ENCODE measurements at regions not wholly inside any gene's neighbourhood (a gene's known extent, or its start where the extent isn't known, plus 50 kb on each side); places are given as distances from the start of the nearest gene placed in this dataset.

DNA sequence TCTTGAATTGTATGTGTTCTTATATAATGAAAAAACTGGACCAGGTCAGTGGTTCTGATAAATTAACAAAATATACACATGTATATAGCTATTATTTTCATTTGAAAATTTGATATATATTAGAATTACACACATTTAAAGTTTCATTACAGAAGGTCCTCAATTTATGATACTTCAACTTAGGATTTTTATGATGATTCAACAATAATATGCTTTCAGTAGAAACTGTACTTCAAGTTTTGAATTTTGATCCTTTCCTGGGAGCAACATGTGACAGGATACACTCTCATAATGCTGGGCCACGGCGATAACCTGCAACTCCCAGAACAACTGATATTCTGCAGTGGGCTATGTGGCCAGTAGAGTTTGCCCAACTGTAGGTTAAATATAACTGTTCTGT lies 344.7 kb downstream of the TAF11L14 start:
- TF ChIP-seq, protein P1, sequence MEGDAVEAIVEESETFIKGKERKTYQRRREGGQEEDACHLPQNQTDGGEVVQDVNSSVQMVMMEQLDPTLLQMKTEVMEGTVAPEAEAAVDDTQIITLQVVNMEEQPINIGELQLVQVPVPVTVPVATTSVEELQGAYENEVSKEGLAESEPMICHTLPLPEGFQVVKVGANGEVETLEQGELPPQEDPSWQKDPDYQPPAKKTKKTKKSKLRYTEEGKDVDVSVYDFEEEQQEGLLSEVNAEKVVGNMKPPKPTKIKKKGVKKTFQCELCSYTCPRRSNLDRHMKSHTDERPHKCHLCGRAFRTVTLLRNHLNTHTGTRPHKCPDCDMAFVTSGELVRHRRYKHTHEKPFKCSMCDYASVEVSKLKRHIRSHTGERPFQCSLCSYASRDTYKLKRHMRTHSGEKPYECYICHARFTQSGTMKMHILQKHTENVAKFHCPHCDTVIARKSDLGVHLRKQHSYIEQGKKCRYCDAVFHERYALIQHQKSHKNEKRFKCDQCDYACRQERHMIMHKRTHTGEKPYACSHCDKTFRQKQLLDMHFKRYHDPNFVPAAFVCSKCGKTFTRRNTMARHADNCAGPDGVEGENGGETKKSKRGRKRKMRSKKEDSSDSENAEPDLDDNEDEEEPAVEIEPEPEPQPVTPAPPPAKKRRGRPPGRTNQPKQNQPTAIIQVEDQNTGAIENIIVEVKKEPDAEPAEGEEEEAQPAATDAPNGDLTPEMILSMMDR (IDR thresholded peaks at IDR 0.05): no peak
- TF ChIP-seq ZFX (IDR thresholded peaks at IDR 0.05; ENCODE audit: borderline replicate concordance): no peak

All from 22Rv1 (cell line).